ENCODE measurements at regions not wholly inside any gene's neighbourhood (a gene's known extent, or its start where the extent isn't known, plus 50 kb on each side); places are given as distances from the start of the nearest gene placed in this dataset.
"Not testable (repeated sequence)": the region's sequence is repeated elsewhere in the genome, so short reads cannot be mapped to it uniquely, and the experiment has no call there.

DNA sequence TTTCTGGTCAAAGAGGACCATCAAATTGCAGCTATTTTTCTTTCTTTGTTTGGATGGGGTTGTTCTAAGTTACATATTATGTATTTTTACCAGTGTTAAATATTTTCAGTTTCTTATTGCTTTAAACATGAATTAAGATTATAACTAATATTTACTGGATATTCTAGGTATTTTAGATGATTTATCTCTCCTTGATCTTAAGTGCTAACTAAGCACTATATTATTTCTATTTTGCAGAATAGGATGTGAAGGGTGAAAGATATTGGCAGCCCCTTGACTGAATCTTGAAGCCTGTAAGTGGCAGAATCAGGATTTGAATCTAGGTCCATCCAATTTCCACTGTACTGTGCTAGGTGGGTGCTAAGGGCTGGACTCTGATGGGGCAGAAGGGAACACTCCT lies 307.3 kb upstream of the CCL2 start:
- Mint-ChIP-seq H3K36me3 (ENCODE audit: low read depth) (no peaks in the 10 kb centered on the region), H3K27ac (no peak overlapping the region), H3K27me3 (no peaks in the 10 kb centered on the region), H3K9me3 (no peaks in the 10 kb centered on the region), H3K4me3 (no peak overlapping the region), H3K4me1 (ENCODE audit: low read depth) (no peaks in the 10 kb centered on the region)
- intact Hi-C loops (cut with micrococcal nuclease) = loop anchor here (2.0 kb wide), 1 partner anchor 169 kb away; no protein-coding TSS in a partner anchor

- Mint-ChIP-seq H3K4me3 (no peak overlapping the region), H3K4me1 (ENCODE audit: low read depth) (peaks cover under 1% of the 10 kb centered on the region), H3K27me3 (no peaks in the 10 kb centered on the region), H3K27ac (no peak overlapping the region), H3K9me3 (no peaks in the 10 kb centered on the region), H3K36me3 (ENCODE audit: low read depth) (no peaks in the 10 kb centered on the region)
- intact Hi-C loops (cut with micrococcal nuclease) = loop anchor here (2.0 kb wide), 1 partner anchor 170 kb away; no protein-coding TSS in a partner anchor
Measured at GRCh38 chr17:33948309-33948708, 306.8 kb upstream of the CCL2 start.

DNA sequence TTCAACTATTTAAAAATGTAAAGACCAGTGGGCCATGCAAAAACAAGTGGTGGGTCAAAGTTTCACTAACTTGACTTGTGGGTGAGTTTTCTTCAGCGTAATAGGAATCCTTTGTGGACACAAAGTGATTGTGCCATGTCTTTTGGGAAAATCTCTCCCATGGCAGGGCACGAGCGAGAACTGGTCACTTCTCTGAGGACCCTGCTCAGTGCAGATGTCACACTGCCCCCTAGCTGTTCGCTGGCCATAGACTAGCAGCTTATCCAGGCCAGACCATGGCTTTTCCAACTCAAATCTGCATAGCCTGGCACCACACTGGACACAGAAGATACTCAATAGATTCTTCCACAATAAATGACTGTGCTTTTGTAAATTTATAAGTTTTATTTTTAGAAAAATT lies 306.0 kb upstream of the CCL2 start:
- H3K27ac Mint-ChIP-seq = no peak overlapping the region
- no peaks in the 10 kb centered on the region for H3K9me3 Mint-ChIP-seq
- peaks cover 6% of the 10 kb centered on the region for H3K4me1 Mint-ChIP-seq (ENCODE audit: low read depth)
- intact Hi-C loops (cut with micrococcal nuclease) = loop anchor here (2.0 kb wide), 1 partner anchor 170 kb away; no protein-coding TSS in a partner anchor
- no peaks in the 10 kb centered on the region for H3K36me3 Mint-ChIP-seq (ENCODE audit: low read depth)
- no peaks in the 10 kb centered on the region for H3K27me3 Mint-ChIP-seq
- no peak overlapping the region for H3K4me3 Mint-ChIP-seq

DNA sequence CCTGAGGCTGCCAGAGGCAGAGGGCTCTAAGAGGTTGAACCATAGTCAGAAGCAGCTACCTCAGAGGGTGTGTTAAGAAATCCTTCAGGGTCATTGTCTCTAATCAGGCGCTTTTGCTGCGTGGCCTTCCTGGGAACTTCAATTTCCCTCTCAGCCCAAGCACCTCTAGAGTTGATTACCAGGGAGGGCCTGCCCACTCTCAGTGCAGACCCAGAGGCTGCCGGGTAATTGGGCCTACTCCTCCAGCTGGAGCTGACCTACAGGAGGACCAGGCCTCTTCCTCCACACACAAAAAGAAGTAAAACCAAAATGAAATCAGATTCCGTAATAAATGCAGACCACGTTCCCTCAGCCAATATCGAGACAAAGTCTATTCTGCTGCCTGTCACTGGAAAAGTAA lies 305.0 kb upstream of the CCL2 start:
- peaks cover 6% of the 10 kb centered on the region for H3K4me1 Mint-ChIP-seq (ENCODE audit: low read depth)
- intact Hi-C loops (cut with micrococcal nuclease) = no loop called here
- no peaks in the 10 kb centered on the region for H3K9me3 Mint-ChIP-seq
- no peak overlapping the region for H3K27ac Mint-ChIP-seq
- H3K36me3 Mint-ChIP-seq (ENCODE audit: low read depth) = no peaks in the 10 kb centered on the region
- no peaks in the 10 kb centered on the region for H3K27me3 Mint-ChIP-seq
- H3K4me3 Mint-ChIP-seq = no peak overlapping the region

DNA sequence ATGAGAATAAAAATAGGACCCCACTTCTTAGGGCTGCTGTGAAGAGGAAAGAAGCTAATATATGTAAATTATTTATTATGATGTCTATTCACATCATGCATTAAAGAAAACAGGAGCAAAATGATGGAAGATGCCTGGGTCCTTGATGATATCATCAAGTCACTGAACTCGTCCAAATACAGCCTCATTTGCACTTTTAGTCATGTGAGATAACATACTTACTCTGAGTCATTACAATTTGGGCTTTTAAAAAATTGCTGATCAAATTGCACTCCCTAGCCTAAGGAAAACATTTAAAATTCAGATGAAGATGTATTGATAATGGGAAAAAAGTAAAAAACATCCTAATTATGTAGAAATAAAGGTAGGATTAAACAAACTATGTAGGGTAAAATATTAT lies 302.7 kb upstream of the CCL2 start:
- Mint-ChIP-seq H3K4me1 (ENCODE audit: low read depth) (peaks cover 6% of the 10 kb centered on the region), H3K36me3 (ENCODE audit: low read depth) (no peaks in the 10 kb centered on the region), H3K4me3 (no peak overlapping the region), H3K9me3 (no peaks in the 10 kb centered on the region), H3K27me3 (peaks cover 3% of the 10 kb centered on the region), H3K27ac (no peak overlapping the region)
- intact Hi-C loops (cut with micrococcal nuclease) = no loop called here

- H3K4me1 Mint-ChIP-seq (ENCODE audit: low read depth) = peaks cover 6% of the 10 kb centered on the region
- intact Hi-C loops (cut with micrococcal nuclease) = no loop called here
- H3K9me3 Mint-ChIP-seq = peaks cover 13% of the 10 kb centered on the region
- peaks cover 3% of the 10 kb centered on the region for H3K27me3 Mint-ChIP-seq
- H3K27ac Mint-ChIP-seq = no peak overlapping the region
- no peaks in the 10 kb centered on the region for H3K36me3 Mint-ChIP-seq (ENCODE audit: low read depth)
- no peak overlapping the region for H3K4me3 Mint-ChIP-seq
Measured at GRCh38 chr17:33954597-33954996, 300.5 kb upstream of the CCL2 start.

- no peaks in the 10 kb centered on the region for H3K36me3 Mint-ChIP-seq (ENCODE audit: low read depth)
- H3K27ac Mint-ChIP-seq = no peak overlapping the region
- peaks cover 16% of the 10 kb centered on the region for H3K9me3 Mint-ChIP-seq
- H3K27me3 Mint-ChIP-seq = peaks cover 3% of the 10 kb centered on the region
- H3K4me1 Mint-ChIP-seq (ENCODE audit: low read depth) = peaks cover 6% of the 10 kb centered on the region
- H3K4me3 Mint-ChIP-seq = no peak overlapping the region
- intact Hi-C loops (cut with micrococcal nuclease) = no loop called here
Measured at GRCh38 chr17:33955461-33955860, 299.6 kb upstream of the CCL2 start.

DNA sequence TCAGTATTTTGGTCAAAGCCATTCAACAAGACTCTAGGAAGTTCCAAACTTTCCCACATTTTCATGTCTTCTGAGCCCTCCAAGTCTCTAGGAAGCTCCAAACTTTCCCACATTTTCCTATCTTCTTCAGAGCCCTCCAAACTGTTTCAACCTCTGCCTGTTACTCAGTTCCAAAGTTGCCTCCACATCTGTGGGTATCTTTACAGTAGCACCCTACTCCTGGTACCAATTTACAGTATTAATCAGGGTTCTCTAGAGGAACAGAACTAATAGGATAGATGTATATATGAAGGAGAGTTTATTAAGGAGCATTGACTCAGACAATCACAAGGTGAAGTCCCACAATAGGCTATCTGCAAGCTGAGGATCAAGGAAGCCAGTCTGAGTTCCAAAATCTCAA lies 296.0 kb upstream of the CCL2 start:
- H3K4me3 Mint-ChIP-seq; H3K36me3 Mint-ChIP-seq (ENCODE audit: low read depth); H3K27me3 Mint-ChIP-seq; intact Hi-C loops (cut with micrococcal nuclease); H3K27ac Mint-ChIP-seq: not testable (repeated sequence)
- Mint-ChIP-seq H3K4me1 (ENCODE audit: low read depth) (peaks cover 10% of the 10 kb centered on the region), H3K9me3 (peaks cover 16% of the 10 kb centered on the region)

GRCh38 chr17:33962857-33963655 lies 292.0 kb upstream of the CCL2 start:
- Mint-ChIP-seq H3K36me3 (ENCODE audit: low read depth) (no peaks in the 10 kb centered on the region), H3K9me3 (peaks cover 16% of the 10 kb centered on the region), H3K4me1 (ENCODE audit: low read depth) (peaks cover 24% of the 10 kb centered on the region), H3K27me3 (peaks cover 8% of the 10 kb centered on the region), H3K27ac (no peak overlapping the region), H3K4me3 (no peak overlapping the region)
- intact Hi-C loops (cut with micrococcal nuclease) = no loop called here

DNA sequence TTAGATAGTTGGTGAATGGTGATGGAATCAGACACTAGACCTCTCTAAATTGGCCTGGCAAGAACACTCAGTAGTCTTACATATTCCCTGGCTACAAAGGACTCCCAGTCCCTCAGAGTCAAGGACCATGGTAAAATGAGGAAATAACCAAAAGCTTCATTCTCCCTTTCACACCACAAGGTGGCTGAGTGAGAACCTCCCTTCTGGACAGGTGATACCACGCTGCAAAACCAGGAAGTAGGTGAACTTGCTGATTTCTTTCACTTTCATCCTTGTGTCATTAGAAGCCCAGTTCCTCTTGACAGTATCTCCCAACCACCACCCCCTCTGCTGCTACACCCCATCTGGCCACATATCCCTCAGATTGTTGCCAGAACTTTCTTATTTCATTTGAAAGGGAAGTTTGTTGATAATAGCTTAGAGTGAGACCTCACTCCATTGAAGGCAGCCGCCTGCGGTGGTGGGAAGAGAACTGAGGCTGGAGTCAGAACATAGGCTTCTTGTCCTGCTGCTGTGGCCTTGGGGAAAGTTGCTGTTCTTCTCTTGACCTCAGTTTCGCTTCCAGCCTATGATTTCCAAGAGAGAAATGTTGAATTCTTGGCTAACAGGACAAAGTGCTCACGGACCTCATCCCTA lies 290.6 kb upstream of the CCL2 start:
- Mint-ChIP-seq H3K27ac (peak overlapping the region; percentile 41), H3K4me3 (no peak overlapping the region), H3K27me3 (peaks cover 16% of the 10 kb centered on the region), H3K9me3 (peaks cover 4% of the 10 kb centered on the region), H3K36me3 (ENCODE audit: low read depth) (no peaks in the 10 kb centered on the region), H3K4me1 (ENCODE audit: low read depth) (peaks cover 31% of the 10 kb centered on the region)
- intact Hi-C loops (cut with micrococcal nuclease) = no loop called here

GRCh38 chr17:33966410-33967059 lies 288.6 kb upstream of the CCL2 start:
- Mint-ChIP-seq H3K4me3 (no peak overlapping the region), H3K27ac (no peak overlapping the region), H3K4me1 (ENCODE audit: low read depth) (peaks cover 38% of the 10 kb centered on the region), H3K36me3 (ENCODE audit: low read depth) (no peaks in the 10 kb centered on the region), H3K27me3 (peaks cover 21% of the 10 kb centered on the region), H3K9me3 (no peaks in the 10 kb centered on the region)
- intact Hi-C loops (cut with micrococcal nuclease) = no loop called here

- Mint-ChIP-seq H3K9me3 (no peaks in the 10 kb centered on the region), H3K27me3 (peaks cover 21% of the 10 kb centered on the region), H3K27ac (peak overlapping the region; percentile 16), H3K4me3 (no peak overlapping the region), H3K36me3 (ENCODE audit: low read depth) (no peaks in the 10 kb centered on the region), H3K4me1 (ENCODE audit: low read depth) (peaks cover 36% of the 10 kb centered on the region)
- intact Hi-C loops (cut with micrococcal nuclease) = no loop called here
Measured at GRCh38 chr17:33967608-33968349, 287.3 kb upstream of the CCL2 start.

DNA sequence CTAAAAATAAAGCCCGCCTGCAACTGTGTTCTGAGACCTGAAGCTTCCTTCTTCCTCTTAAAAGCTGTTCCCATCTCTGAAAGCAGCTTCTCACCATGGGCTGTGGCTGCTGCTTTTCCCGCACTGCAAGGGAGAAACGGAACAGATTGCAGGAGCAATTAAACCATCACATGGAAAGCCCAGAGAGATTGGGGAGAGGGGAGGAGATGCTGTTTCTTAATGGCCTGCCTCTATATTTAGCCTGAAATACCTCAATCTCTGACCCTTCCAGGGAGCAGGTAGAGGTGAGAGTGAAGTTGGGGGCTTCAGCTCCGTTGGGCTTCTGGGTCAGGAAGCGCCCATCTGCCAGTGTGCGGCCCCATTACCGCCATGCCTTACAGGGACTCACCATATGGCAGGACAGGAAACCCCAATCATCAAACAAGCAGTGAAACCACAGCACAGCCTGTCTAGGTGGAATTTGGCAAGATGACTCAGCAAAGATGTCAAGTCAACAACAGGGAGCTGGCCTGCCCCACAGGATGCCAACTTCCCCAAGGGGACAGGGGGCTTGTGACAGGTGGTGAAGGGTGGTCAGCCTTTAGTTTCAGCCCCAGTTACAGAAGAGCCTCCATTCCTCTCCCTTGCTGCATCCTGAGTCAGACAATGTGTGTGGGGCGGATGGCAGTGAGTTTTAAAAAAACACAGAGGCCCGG lies 286.6 kb upstream of the CCL2 start:
- intact Hi-C loops (cut with micrococcal nuclease) = no loop called here
- Mint-ChIP-seq H3K4me3 (no peak overlapping the region), H3K9me3 (no peaks in the 10 kb centered on the region), H3K4me1 (ENCODE audit: low read depth) (peaks cover 30% of the 10 kb centered on the region), H3K27me3 (peaks cover 24% of the 10 kb centered on the region), H3K36me3 (ENCODE audit: low read depth) (no peaks in the 10 kb centered on the region), H3K27ac (peak overlapping the region; percentile 16)

Measured in dendritic cell treated with granulocyte-macrophage colony-stimulating factor and Interleukin-4, amounts not matched to agents 40 ng/mL and 50 ng/mL, for 4 days (primary cell).